VCaP (cell line): ENCODE measurements at regions not wholly inside any gene's neighbourhood (a gene's known extent, or its start where the extent isn't known, plus 50 kb on each side); places are given as distances from the start of the nearest gene placed in this dataset.

Experiments used
- H3K27ac ChIP-seq: fragments of 450-650 bp; 2 replicates; pipeline ENCODE4 v1.5.1; 2017
- TF ChIP-seq, protein P1 (sequence below): fragments of 450-650 bp; conservative IDR thresholded peaks from 2 replicates; pipeline ENCODE4 v1.5.1; 2017; ENCODE audit warnings: mild to moderate bottlenecking, moderate library complexity

DNA sequence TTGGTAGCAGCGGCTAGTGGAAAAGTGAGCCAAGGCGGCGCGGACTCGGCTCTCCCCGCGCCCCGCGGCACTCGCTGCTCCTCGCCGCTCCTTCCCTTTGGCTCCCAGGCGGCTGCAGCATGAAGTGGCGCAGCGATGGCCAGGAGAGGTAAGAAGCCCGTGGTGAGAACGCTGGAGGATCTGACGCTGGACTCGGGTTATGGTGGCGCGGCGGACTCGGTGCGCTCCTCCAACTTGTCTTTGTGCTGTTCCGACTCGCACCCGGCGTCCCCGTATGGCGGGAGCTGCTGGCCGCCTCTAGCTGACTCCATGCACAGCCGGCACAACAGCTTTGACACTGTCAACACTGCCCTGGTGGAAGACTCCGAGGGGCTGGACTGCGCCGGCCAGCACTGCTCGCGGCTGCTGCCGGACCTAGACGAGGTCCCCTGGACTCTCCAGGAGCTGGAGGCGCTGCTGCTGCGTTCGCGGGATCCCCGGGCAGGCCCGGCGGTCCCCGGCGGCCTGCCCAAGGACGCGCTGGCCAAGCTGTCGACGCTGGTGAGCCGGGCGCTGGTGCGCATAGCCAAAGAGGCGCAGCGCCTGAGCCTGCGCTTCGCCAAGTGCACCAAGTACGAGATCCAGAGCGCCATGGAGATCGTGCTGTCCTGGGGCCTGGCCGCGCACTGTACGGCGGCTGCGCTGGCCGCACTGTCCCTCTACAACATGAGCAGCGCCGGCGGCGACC lies 225.6 kb upstream of the CRY1 start:
- H3K27ac ChIP-seq: no peak overlapping the region
- TF ChIP-seq, protein P1, sequence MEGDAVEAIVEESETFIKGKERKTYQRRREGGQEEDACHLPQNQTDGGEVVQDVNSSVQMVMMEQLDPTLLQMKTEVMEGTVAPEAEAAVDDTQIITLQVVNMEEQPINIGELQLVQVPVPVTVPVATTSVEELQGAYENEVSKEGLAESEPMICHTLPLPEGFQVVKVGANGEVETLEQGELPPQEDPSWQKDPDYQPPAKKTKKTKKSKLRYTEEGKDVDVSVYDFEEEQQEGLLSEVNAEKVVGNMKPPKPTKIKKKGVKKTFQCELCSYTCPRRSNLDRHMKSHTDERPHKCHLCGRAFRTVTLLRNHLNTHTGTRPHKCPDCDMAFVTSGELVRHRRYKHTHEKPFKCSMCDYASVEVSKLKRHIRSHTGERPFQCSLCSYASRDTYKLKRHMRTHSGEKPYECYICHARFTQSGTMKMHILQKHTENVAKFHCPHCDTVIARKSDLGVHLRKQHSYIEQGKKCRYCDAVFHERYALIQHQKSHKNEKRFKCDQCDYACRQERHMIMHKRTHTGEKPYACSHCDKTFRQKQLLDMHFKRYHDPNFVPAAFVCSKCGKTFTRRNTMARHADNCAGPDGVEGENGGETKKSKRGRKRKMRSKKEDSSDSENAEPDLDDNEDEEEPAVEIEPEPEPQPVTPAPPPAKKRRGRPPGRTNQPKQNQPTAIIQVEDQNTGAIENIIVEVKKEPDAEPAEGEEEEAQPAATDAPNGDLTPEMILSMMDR: no peak

DNA sequence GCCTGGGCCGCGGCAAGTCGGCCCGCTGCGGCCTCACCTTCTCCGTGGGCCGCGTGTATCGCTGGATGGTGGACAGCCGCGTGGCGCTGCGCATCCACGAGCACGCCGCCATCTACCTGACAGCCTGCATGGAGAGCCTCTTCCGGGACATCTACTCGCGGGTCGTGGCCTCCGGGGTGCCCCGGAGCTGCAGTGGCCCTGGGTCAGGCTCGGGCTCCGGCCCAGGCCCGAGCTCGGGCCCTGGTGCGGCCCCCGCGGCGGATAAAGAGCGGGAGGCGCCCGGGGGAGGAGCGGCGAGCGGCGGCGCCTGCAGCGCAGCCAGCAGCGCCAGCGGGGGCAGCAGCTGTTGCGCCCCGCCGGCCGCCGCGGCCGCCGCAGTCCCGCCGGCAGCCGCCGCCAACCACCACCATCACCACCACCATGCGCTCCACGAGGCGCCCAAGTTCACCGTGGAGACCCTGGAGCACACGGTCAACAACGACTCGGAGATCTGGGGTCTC lies 226.2 kb upstream of the CRY1 start:
- TF ChIP-seq, protein P1: no peak
- no peak overlapping the region for H3K27ac ChIP-seq

DNA sequence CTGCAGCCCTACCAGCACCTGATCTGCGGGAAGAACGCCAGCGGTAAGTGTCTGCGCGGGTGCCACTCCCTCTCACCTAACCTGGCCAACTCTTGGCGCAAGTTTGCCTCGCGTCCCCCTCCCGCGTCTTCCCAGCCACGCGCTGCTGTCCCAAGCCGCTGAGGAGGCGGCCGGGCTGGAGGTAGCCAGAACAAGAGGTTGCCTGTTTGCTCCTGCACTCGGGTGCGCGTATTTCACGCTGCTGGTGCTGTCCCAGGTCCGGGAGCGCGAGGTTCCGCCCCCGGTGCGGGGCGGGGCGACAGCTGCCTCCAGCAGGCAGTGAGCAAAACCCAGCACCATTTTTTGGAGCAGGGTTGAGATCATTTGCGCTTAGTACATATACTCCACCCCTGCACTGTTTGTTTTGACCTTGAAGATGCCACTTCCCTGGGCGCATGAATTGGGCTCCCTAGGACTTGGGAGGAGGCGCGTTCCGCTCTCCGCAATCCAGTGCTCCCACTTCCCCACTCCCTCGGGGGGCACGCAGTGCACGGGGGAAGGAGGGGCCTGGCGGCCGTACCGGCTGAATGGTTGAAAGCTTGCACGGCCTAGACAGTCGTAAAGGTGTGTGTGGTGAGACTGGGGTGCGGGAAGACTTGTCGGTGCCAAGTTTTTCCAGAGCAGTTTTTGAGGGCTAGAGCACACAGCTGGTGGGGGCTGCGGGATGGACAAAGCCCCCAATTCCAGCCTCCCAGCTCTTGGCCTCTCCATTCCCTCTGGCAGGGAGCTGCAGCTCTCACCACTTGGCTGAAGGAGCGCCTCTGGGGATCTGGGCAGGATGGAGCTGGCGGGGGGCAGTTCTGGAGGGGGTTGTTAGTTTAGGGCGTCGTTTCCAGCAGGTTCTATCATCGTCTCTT lies 226.9 kb upstream of the CRY1 start:
- no peak overlapping the region for H3K27ac ChIP-seq

DNA sequence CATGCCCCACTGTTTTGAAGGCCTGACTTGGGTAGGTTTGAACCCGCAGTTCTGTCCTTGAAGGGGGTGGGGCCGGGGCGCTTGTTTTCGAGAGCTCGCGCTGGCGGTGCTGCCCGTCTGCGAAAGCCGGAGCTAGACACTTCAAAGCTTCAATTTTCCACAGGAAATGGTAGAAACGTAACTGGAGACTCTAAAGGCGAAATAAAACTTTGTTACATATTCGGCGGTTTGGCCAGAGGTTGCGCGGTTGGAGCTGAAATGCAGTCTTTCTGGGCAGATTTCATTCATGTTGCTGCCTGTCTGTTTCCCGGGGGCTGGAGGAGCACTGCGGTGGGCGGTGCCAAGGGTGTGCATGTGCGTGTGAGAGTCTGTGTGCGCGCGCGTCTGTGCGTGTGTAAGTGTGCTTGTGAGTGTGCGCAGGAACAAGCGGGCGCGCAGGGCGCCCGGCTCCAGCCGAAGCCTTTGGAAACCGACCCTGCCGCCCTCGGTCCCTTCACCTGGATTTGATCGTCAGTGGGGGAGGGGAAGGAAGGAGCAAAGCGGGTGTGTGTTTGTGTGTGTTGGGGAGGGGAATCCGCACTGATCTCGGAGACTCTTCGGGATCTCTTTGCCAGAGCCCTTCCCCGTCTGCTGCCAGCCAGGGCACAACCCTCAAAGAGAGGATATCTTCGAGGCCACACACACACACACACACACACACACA lies 227.7 kb upstream of the CRY1 start:
- H3K27ac ChIP-seq: no peak overlapping the region
- TF ChIP-seq, protein P1: no peak

More for the DNA sequence above, 226.9 kb upstream of the CRY1 start:
- TF ChIP-seq, protein P1: no peak

DNA sequence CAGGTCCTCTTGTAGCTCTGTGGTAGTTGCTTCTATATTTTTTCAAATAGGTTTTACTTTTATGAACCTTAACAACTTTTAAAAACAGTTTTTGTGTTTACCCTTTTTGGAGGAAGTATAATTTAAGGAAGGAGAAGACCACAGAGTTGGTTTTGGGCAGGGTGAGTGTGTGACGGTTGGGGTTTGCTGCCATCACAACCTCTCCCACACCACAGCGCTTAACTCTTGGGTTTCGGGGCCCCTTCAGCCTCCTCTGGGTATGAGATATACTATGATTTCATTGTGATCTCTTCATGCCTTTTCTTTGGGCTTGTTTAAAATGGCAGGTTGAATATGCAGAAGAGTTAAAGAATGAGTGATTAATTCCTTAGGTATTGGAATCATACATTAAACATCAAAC lies 228.7 kb upstream of the CRY1 start:
- TF ChIP-seq, protein P1: no peak
- no peak overlapping the region for H3K27ac ChIP-seq

DNA sequence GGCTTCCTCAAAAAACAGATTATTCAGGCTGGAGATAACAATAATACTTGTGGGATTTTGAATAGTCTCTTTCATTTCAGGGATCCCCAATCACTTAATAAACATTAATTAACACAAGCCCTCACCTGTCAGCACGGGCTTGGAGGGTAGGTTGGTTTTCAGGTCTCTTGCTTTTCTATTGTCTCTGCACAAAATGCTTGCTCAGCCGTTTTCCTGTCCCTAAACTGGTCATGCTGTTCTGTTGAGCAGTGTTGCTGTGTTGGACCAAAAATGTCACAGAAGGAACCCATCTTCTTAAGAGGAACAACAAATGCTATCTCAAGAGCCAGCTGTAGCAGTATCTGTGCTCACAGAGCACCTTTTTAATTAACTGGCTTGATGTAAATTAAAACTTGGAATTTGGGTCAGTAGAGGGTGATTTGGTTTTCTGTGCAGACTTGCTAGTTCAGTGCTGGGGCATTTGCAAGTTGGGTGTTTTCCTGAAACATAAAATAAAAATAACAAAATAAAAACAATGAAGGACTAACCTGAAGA lies 231.8 kb upstream of the CRY1 start:
- TF ChIP-seq, protein P1: no peak
- no peak overlapping the region for H3K27ac ChIP-seq
